Right atrium auricular region (tissue), 2 donors: ENCODE measurements at regions not wholly inside any gene's neighbourhood (a gene's known extent, or its start where the extent isn't known, plus 50 kb on each side); places are given as distances from the start of the nearest gene placed in this dataset.

Experiments used
- DNase-seq: peaks from one replicate; pipeline ENCODE4 v3.0.0-alpha.2; 2019; ENCODE audit warnings: low spot score
- H3K27ac ChIP-seq, 2 donors: fragments of 200-600 bp; sonication (generic); 1 replicate in 1 of 2; 2 replicates in 1 of 2; pipeline ENCODE4 v1.5.1; 2016 to 2019
- H3K27me3 ChIP-seq, 2 donors: fragments of 200-600 bp; sonication (generic); one replicate each; pipeline versions ENCODE4 v1.5.1 to v1.6.0; 2017 to 2019
- H3K36me3 ChIP-seq: fragments of 200-600 bp; sonication (generic); one replicate; pipeline ENCODE4 v1.5.1; 2016
- H3K4me1 ChIP-seq, 2 donors: fragments of 200-600 bp; sonication (generic); one replicate each; pipeline versions ENCODE4 v1.5.1 to v1.6.0; 2017 to 2019
- H3K4me3 ChIP-seq, 2 donors: fragments of 200-600 bp; sonication (generic); 1 replicate in 1 of 2; 2 replicates in 1 of 2; pipeline ENCODE4 v1.5.1; 2017 to 2019; ENCODE audit warnings: mild to moderate bottlenecking in 1 of 2, moderate library complexity in 1 of 2
- H3K9me3 ChIP-seq, 2 donors: fragments of 200-600 bp; sonication (generic); one replicate each; pipeline ENCODE4 v1.5.1; 2019
- TF ChIP-seq, protein P1 (sequence below), 2 donors: fragments of 200-600 bp; sonication (generic); IDR thresholded peaks; one replicate each; pipeline ENCODE4 v1.5.1; 2019; ENCODE audit warnings: antibody characterized with exemption in 2 of 2

DNA sequence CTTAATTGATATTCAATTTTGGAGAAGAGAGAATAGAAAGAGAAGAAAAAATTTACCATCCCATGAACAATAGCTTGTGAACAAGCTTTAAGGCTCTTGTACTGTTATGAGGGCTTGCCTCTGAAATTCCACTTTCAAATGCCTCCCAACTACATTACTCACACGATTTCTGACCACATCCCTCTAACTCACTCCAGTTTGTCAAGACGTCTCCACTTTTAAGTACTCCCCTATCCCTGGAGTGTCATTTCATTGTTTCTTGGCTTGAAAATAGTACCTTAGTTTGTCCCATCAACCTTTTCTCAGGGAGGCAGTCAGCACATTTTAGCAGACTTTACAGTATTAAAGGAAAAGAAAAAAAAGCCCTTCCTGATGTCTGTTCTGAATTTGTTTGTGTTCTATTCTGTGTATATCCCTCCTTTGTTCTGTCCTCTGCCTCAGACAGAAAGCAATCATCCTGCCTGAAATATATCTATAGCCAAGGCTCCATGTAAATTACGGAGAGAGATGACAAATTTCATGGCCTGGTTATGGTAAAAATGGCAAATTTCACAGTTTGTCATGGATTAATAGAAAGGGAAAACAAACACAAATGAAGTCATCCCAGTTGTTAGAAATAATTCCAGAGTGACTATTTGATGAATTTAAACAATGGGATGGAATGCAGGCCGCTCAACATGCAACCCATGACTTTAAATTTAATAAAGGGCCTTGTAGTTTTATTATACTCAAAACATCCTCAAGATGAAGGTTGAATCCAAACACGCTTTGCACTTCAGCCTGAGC lies 228.8 kb downstream of the ETAA1 start:
- no peaks in the 10 kb centered on the region for H3K36me3 ChIP-seq
- H3K27ac ChIP-seq = no peak overlapping the region
- no peaks in the 10 kb centered on the region for H3K4me1 ChIP-seq
- H3K27me3 ChIP-seq = no peaks in the 10 kb centered on the region
- TF ChIP-seq, protein P1, sequence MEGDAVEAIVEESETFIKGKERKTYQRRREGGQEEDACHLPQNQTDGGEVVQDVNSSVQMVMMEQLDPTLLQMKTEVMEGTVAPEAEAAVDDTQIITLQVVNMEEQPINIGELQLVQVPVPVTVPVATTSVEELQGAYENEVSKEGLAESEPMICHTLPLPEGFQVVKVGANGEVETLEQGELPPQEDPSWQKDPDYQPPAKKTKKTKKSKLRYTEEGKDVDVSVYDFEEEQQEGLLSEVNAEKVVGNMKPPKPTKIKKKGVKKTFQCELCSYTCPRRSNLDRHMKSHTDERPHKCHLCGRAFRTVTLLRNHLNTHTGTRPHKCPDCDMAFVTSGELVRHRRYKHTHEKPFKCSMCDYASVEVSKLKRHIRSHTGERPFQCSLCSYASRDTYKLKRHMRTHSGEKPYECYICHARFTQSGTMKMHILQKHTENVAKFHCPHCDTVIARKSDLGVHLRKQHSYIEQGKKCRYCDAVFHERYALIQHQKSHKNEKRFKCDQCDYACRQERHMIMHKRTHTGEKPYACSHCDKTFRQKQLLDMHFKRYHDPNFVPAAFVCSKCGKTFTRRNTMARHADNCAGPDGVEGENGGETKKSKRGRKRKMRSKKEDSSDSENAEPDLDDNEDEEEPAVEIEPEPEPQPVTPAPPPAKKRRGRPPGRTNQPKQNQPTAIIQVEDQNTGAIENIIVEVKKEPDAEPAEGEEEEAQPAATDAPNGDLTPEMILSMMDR (IDR thresholded peaks at IDR 0.05) = no peak
- no peak for DNase-seq
- no peak overlapping the region for H3K4me3 ChIP-seq
- no peaks in the 10 kb centered on the region for H3K9me3 ChIP-seq

DNA sequence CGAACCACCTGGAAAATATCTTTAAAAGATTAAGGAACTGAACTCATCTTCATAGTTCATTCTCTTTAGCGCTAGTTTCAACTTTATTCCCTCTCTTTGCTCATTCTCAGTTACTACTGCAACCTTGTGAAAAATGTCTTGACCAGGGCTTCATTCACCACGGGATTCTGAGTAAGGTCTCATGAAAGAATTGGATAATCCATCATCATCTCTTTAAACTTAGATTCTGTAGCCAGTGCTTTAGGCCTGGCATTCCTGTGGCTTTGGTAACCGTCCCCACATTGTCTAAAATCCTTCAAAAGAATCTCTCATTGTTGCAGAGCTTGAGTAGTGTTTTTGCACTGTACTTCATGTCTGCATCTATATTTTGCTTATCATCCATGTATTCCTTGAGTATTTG lies 229.5 kb downstream of the ETAA1 start:
- Histone ChIP-seq H3K9me3 (no peaks in the 10 kb centered on the region), H3K27me3 (no peaks in the 10 kb centered on the region), H3K36me3 (no peaks in the 10 kb centered on the region), H3K27ac (no peak overlapping the region), H3K4me3 (no peak overlapping the region), H3K4me1 (no peaks in the 10 kb centered on the region)
- TF ChIP-seq, protein P1 (IDR thresholded peaks at IDR 0.05) = no peak
- no peak for DNase-seq

DNA sequence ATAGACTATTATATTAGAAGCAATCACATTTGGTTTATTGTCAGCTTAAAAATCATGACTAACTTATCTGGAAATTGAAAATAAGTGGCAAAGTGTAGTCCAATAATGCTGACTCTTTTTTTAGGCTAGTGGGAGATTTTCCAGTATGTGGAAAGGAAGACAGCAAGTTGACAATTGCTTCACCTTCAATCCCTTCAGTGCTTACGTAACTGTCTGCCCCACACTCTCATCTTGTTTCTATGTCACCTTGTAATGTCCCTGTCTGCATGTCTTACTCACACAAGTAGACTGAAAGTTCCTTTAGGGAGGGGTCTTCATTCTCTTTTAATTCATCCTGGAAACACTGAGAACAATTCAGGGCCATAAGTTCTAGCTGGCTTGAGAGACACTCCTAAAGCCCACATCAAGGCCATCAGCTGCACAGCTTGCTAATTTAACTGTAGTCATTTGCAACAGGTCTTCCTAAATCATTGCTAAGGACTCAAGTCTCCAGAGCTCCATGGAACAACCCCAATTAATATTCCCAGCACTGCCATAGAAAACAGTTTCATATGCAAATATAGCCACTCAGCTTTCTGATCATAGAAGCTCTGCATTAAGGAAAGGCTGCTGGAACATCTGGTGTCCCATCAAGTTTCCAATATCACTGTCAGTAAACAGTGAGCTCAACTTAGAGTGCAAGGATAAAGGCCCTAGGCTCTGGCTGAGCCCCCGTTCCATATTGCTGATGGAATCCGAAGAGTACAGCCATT lies 230.5 kb downstream of the ETAA1 start:
- TF ChIP-seq, protein P1 (IDR thresholded peaks at IDR 0.05) = no peak
- Histone ChIP-seq H3K4me1 (no peaks in the 10 kb centered on the region), H3K4me3 (no peak overlapping the region), H3K27ac (no peak overlapping the region), H3K36me3 (no peaks in the 10 kb centered on the region), H3K27me3 (no peaks in the 10 kb centered on the region), H3K9me3 (no peaks in the 10 kb centered on the region)
- no peak for DNase-seq

DNA sequence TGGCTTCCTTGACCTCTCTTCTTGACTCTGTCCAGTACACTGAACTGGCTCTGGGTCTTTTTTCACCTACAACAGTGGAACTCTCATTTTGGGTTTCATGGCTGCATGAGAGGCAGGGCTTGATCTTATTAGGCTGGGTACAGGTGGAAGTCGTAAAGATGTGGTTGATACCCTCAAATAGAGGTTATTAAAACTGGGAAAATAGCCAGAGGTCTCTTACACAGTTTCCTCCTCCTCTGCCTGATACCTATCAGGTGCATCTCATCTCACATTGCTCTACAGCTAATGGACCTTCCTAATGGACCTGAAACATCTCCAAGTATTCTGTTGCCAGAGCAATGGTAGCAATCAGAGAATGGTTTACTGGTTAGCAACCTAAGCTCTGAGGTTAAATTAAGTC lies 231.8 kb downstream of the ETAA1 start:
- H3K4me1 ChIP-seq = no peaks in the 10 kb centered on the region
- no peak for DNase-seq
- no peaks in the 10 kb centered on the region for H3K27me3 ChIP-seq
- TF ChIP-seq, protein P1 (IDR thresholded peaks at IDR 0.05) = no peak
- no peak overlapping the region for H3K4me3 ChIP-seq
- H3K27ac ChIP-seq = no peak overlapping the region
- H3K36me3 ChIP-seq = no peaks in the 10 kb centered on the region
- H3K9me3 ChIP-seq = no peaks in the 10 kb centered on the region

DNA sequence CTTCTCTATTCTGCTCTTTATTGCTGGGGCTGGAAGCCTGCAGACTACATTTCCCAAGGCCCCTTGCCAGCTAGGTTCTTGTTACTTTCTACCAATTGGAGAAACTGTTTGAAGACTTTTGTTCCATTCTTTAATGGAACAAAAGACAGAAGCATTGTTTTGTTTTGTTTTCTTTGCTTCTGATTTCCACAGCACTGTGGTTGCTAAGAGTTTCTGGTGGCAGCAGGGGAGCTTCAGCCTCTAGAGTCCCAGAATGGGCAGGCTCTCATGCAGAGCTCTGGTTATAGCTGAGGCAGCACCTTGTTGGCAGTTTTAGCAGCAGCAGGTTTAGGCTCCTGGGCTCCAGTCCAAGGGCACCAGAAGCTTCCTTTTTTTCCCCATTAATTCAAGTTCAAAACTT lies 234.3 kb downstream of the ETAA1 start:
- no peaks in the 10 kb centered on the region for H3K36me3 ChIP-seq
- H3K27me3 ChIP-seq = no peaks in the 10 kb centered on the region
- H3K4me3 ChIP-seq = no peak overlapping the region
- no peak overlapping the region for H3K27ac ChIP-seq
- H3K9me3 ChIP-seq = no peaks in the 10 kb centered on the region
- DNase-seq = no peak
- no peaks in the 10 kb centered on the region for H3K4me1 ChIP-seq
- TF ChIP-seq, protein P1 (IDR thresholded peaks at IDR 0.05) = no peak
